ENCODE measurements at regions not wholly inside any gene's neighbourhood (a gene's known extent, or its start where the extent isn't known, plus 50 kb on each side); places are given as distances from the start of the nearest gene placed in this dataset.
"Not testable (repeated sequence)": the region's sequence is repeated elsewhere in the genome, so short reads cannot be mapped to it uniquely, and the experiment has no call there.

DNA sequence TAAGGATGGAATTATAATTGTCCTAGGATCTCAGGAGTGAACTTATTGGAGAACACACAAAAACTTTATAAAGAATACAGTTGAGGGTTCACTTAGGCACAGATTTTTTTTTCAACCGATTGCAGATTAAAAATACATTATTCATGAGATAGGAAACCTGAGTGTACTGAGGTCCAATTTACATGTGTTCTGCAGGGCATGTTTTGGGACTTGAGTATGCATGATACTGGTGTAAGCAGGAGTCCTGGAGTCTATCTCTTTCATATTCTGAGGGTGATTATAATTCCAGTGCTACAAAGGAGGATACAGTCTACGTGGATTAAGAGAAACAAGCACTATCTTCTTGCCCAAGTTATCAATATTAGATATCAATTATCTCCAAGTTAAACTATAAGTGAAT is 139.3 kb upstream of the HSFY2 start:
- DNase-seq (ENCODE audit: low spot score): no peak

DNA sequence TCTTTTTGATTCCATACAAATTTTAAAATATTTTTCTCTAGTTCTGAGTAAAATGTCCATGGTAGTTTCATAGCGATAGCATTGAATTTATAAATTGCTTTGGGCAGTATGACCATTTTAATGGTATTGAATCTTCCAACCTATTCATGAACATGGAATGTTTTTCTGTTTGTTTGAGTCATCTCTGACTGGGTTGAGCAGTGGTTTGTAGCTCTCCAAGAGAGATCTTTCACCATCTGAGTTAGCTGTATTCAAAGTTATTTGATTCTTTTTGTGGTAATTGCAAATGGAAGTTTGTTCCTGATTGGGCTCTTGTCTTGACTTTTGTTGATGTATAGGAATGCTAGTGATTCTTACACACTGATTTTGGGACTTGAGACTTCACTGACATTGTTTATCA is 136.3 kb upstream of the HSFY2 start:
- DNase-seq (ENCODE audit: low spot score): no peak

DNA sequence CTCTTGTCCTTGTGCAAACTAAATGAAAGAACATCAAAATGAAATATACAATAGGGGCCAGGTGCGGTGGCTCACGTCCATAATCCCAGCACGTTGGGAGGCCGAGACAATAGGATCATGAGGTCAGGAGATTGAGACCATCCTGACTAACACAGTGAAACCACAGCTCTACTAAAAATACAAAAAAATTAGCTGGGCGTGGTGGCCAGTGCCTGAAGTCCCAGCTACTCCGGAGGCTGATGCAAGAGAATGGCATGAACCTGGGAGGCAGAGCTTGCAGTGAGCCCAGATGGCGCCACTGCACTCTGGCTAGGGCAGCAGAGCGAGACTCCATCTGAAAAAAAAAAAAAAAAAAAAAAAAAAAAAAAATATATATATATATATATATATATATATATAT is 132.7 kb upstream of the HSFY2 start:
- DNase-seq (ENCODE audit: low spot score): not testable (repeated sequence)

DNA sequence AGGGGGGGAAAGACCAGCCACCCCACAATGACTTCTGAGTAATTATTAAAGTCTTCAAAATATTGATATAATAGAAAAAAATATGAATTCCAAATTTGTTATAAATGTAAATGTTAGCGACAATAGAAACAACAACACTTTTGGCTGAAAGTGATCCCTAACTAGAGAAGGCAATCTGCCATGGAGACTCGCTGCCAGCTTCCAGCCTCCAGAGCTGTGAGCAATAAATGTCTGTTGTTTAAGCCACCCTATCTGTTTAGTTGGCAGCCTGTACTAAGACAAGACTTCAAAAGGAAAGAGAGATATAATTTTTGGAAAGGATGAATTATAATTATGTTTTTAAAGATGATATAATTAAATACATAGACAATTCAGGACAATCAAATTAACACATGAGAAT is 130.8 kb upstream of the HSFY2 start:
- no peak for DNase-seq (ENCODE audit: low spot score)

DNA sequence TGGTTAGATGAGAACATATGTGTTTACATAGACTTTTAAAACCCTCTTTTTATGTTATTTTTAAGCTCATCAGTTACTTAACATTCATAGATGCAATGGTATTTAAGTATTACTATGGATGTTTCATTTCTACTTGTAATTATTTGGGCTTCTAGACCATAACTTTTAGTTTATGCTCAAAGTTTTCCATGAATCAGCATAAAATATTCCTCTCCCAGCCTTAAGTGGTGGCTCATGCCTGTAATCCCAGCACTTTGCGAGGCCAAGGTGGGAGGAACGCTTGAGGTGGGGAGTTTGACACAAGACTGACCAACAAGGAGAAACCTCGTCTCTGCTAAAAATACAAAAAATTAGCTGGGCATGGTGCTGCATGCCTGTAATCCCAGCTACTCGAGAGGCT is 118.5 kb upstream of the HSFY2 start:
- DNase-seq (ENCODE audit: low spot score): no peak

DNA sequence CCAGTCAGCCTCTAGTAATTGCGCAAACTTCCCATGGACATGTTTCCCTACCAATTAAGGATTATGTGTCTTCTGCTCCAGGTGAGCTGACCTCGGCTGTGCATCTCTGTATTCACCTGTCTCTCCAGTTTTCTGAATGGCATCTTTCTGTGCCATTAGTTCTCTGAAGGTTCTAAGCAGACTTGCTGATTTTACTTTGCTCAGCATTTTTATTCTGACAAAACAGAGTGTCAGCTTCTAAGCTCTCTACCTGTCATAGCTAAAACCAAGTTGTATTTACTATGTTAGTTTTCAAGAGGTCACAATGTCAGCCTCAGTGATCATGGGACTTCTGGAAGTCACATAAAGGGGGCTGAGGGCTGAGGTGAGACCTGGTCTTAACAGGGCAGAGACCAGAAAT is 116.0 kb upstream of the HSFY2 start:
- DNase-seq (ENCODE audit: low spot score): no peak

DNA sequence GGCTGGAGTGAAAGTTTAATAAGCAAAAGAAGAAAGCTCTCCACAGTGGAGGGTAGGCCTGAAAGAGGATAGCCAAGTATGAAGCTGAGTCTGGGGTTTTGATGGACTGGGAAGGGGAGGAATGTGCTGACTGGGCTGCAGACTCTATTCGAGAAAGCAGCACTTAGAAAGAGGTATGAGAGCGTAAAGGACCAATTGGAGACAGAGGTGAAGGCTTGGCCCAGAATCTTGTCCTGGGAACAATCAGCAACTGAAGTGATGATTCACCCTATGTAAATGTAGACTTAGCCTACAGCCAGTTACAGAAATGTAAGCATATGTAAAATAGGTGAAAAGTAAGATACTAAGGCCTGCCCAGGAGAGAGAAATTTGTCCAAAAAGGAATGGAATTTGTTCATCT is 111.2 kb upstream of the HSFY2 start:
- peak; percentile 11 for DNase-seq (ENCODE audit: low spot score)

DNA sequence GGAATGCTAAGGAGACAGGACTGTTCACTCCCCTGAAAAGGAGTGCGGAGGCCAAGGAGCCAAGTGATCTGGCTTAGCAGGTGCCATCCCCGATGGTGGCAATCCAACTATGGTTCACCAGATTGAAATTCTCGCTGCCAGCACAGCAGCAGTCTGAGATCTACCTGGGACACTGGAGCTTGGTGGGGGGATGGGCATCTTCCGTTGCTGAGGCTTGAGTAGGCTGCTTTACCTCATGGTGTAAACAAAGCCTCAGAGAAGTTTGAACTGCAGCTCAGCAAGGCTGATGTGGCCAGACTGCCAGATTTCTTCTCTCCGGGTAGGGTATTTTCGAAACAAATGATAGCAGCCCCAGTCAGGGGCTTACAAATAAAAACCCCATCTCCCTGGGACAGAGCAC is 95.6 kb upstream of the HSFY2 start:
- not testable (repeated sequence) for DNase-seq (ENCODE audit: low spot score)

DNA sequence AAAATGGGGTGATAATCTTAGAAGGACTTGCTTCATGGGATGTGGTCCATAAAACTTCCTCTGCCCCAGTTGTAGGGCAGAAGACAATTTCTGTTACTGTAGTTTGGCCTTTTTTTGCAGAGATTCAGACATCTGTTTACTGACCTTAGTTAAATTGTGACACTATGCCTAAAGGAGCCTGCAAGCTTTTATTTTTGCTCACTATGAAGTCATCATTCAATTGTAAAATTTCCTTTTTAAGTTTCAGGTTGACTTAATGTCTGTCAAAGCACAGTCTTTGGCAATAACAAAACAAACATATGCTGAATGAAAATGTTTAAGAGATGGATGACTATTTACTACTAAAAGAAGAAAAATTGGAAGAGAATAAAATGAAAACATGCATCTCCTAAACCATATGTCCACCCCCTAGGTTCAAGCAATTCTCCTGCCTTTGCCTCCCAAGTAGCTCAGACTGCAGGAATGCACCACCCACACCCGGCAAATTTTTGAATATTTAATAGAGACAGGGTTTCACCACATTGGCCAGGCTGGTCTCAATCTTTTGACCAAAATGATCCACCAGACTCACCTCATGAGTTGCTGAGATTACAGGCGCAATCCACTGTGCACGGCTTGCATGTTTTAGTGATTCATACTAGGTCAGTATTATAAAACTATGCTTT is 93.5 kb upstream of the HSFY2 start:
- DNase-seq (ENCODE audit: low spot score): not testable (repeated sequence)

DNA sequence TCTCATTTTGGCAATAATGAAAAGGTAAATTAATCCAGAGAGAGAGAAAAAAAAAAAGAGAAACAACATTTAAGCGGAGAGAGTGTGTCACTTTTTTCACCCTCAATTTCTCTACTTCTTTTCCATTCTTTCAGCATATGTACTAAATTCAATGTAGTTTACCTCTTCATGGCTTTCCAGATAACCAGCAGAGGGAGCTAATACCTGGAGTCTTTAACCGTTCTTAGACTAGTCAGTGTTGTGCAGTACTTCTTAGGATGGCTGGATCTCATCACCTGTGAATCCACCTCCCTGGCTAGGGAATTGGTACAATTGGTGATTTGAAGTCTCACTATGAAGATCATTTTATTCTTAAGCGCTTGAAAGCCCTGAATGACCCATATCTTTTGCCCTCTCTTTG is 87.3 kb upstream of the HSFY2 start:
- not testable (repeated sequence) for DNase-seq (ENCODE audit: low spot score)

DNA sequence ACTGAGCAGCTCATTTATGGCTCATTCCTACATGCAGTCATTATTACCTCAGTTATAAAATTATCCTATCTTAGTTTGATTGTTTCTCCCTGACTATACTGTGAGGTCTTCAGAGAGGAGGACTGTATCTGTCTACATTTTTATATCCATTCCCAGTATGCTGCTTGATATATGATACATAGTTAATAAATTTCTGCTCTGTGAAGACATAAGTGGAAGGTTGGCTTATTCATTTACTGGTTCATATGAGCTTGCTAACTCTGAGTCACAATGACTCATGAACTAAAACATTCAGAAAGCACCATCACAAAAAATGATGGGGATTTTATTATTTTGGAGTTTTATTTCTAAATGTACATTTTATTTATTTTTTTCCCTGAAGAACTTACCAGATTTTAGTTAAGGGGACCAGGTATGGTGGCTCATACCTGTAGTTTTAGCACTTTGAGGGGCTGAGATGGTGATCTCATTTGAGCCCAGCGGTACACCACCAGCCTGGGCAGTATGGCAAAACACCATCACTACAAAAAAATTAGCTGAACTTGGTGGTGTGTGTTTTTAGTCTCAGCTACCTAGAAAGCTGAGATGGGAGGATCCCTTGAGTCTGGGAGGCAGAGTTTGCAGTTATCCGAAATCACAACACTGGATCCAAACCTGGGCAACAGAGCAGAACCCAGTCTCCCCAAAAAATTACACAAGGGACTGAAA is 85.1 kb upstream of the HSFY2 start:
- DNase-seq (ENCODE audit: low spot score): not testable (repeated sequence)

DNA sequence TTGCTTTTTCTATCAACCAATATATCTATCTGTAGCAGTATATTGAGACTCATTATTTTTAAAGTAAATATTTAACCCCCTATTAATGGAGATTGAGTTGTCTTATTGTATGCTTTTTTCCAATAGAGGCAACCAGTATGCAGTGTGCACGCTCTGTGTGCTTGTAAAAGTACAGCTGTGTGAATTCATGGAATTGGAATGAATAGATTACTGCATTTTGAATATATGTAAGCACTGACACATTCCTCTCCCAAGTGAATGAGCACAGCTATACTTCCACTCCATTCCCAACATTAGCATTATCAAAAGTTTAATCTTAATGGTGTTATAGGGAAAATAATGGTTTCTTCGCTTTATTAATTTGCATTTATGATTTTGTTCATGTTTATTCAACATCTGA is 81.6 kb upstream of the HSFY2 start:
- DNase-seq (ENCODE audit: low spot score): not testable (repeated sequence)

DNA sequence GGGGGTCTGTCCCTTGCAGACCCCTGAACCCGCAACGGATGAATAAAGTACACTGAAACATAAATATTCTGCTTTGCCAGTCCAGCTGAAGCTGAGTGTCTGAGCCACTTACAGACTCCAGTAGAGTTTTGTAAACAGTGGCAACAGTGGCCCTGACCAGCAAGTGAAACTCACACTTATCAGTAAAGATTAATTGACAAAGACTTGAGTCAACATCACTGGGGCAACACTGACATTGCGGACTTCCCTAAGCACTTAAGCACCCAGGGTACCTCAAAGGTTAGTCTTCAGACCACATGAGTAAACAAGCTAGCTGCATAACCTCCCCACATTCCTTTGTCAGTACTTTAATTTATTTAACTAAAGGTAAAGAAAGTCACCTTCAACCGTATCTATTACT is 79.8 kb upstream of the HSFY2 start:
- DNase-seq (ENCODE audit: low spot score): not testable (repeated sequence)

DNA sequence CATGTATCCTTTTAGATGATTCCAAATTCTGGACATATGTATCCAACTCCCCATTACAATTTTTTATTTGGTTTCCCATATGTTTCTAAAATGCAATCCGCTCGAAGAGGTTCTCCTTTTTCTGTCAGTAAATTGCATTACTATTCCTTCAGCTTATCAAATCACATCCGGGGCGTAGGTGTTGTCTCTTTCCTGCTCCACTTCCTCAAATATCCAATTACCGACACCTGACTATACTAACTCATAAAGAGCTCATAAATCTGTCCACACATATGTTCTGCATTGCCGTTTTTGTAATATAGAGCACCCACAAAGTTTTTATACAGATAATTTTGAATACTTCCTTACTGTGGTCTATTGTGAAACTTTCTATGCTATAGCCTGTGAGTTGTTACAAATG is 63.1 kb upstream of the HSFY2 start:
- DNase-seq (ENCODE audit: low spot score): not testable (repeated sequence)
